ENCODE measurements at regions not wholly inside any gene's neighbourhood (a gene's known extent, or its start where the extent isn't known, plus 50 kb on each side); places are given as distances from the start of the nearest gene placed in this dataset.

GRCh38 chr16:85291302-85292148 lies 179.3 kb upstream of the CIBAR2 start:
- intact Hi-C loops (cut with micrococcal nuclease; ENCODE audit: unreplicated experiment) (loop anchor here (1.0 kb wide), 1 partner anchor 16 kb away; no protein-coding TSS in a partner anchor), in situ Hi-C loops (cut with HindIII; ENCODE audit: extremely low pct_ligation_motif_present, low pct_unique_long_range_greater_than_20kb) (no loop called here)
- peak; percentile 79 for FAIRE-seq
- WGBS (ENCODE audit: low lambda C conversion rate) = 12% methylated on average over 23 of the region's 26 CpGs
- Histone ChIP-seq H3K9ac (ENCODE audit: insufficient read depth, low read depth, low read length) (peak overlapping the region; percentile 59), H3K36me3 (replicated peaks in 1 of 2; ENCODE audit: control insufficient read depth in 1 of 2, insufficient read depth in 2 of 2, low read length in 2 of 2) (no peaks in the 10 kb centered on the region), H4K20me1 (ENCODE audit: insufficient read depth, low read length) (no peaks in the 10 kb centered on the region; the same call in 1 of the 2 replicates), H3K27ac (ENCODE audit: extremely low read length, insufficient read depth, low read length) (peak overlapping the region; percentile 60), H3K27me3 (ENCODE audit: control insufficient read depth in 1 of 2, insufficient read depth in 2 of 2, low read length in 2 of 2) (no peaks in the 10 kb centered on the region; a peak in 1 of 5 replicates), H3K79me2 (ENCODE audit: insufficient read depth, low read length) (no peaks in the 10 kb centered on the region), H3K4me1 (ENCODE audit: insufficient read depth, low read length) (peaks cover 97% of the 10 kb centered on the region), H2AFZ (ENCODE audit: low read length) (no peak overlapping the region), H3K4me2 (ENCODE audit: low read depth, low read length) (peak overlapping the region; percentile 71), H3K9me3 (ENCODE audit: low read length) (no peaks in the 10 kb centered on the region), H3K4me3 (replicated peaks in 1 of 3; ENCODE audit: insufficient read depth in 1 of 3, low read depth in 2 of 3, low read length in 3 of 3) (peak overlapping the region in 1 of 3 experiments; percentile 45; a peak in 2 of 6 replicates)
- ATAC-seq = peak; percentile 85
- BruUV-seq (replicated peaks) = no TSS peak
- ChIA-PET CTCF (ENCODE audit: low intra/inter-chr PET ratio, low total read pairs) (no interaction called here), POLR2A (interaction anchor here (0.9 to 9.0 kb wide), 6 partner anchors 11 to 321 kb away, joined by 3 to 100 read pairs (median 3); partner anchors contain the start of gene GSE1)
- DNase-seq (ENCODE audit: low spot score) = peak; percentile 93
- TF ChIP-seq ZNF343 (CRISPR knock-in tag; IDR thresholded peaks at IDR 0.05) (peak; percentile 92; the same call in 1 of the 2 replicates), DDIT3 (CRISPR knock-in tag; IDR thresholded peaks at IDR 0.05) (0 out of 2 replicates have a peak, but pooled peaks have one; percentile 59), TAF1 (CRISPR knock-in tag; IDR thresholded peaks at IDR 0.05) (peak; percentile 43; the same call in 1 of the 2 replicates), PCBP1 (IDR thresholded peaks at IDR 0.05; ENCODE audit: borderline replicate concordance, low read depth, low read length) (peak; percentile 99), DNMT1 (CRISPR knock-in tag; IDR thresholded peaks at IDR 0.05) (peak; percentile 94; the same call in 1 of the 2 replicates), ZSCAN12 (CRISPR knock-in tag; IDR thresholded peaks at IDR 0.05) (no peak), CSRNP1 (CRISPR knock-in tag; IDR thresholded peaks at IDR 0.05) (peak; percentile 98), ZNF780A (CRISPR knock-in tag; IDR thresholded peaks at IDR 0.05) (no peak), ZSCAN22 (CRISPR knock-in tag; IDR thresholded peaks at IDR 0.05) (0 out of 2 replicates have a peak, but pooled peaks have one; percentile 56), SSRP1 (CRISPR knock-in tag; IDR thresholded peaks at IDR 0.05) (no peak), ZNF543 (CRISPR knock-in tag; IDR thresholded peaks at IDR 0.05) (peak; percentile 98), ZFX (CRISPR knock-in tag; IDR thresholded peaks at IDR 0.05; ENCODE audit: low read depth) (peak; percentile 96), ZNF552 (CRISPR knock-in tag; IDR thresholded peaks at IDR 0.05; ENCODE audit: borderline replicate concordance) (peak; percentile 92), ZBED4 (CRISPR knock-in tag; IDR thresholded peaks at IDR 0.05; ENCODE audit: borderline replicate concordance) (peak; percentile 97), ZFP1 (CRISPR knock-in tag; IDR thresholded peaks at IDR 0.05) (peak; percentile 85), ZNF572 (CRISPR knock-in tag; IDR thresholded peaks at IDR 0.05) (peak; percentile 97), ZFP62 (CRISPR knock-in tag; IDR thresholded peaks at IDR 0.05) (no peak), ZNF331 (CRISPR knock-in tag; IDR thresholded peaks at IDR 0.05) (peak; percentile 98)
